CD4-positive, alpha-beta T cell (primary cell): ENCODE measurements at regions not wholly inside any gene's neighbourhood (a gene's known extent, or its start where the extent isn't known, plus 50 kb on each side); places are given as distances from the start of the nearest gene placed in this dataset.

Experiments used
- ATAC-seq: fragments of 200-7000 bp; cut with Tn5 transposase; one replicate; pipeline ENCODE4 v1.10.0; 2022; ENCODE audit warnings: mild to moderate bottlenecking; ENCODE audit not compliant: poor library complexity
- CTCF ChIA-PET: fragments of 350-600 bp; sonication (Branson Sonifier 250); formaldehyde crosslinking; loops from one replicate; lab custom pipeline; 2021; ENCODE audit warnings: antibody characterized with exemption, inconsistent platforms; lab: Charles Lee
- POLR2A ChIA-PET: fragments of 350-600 bp; sonication (Branson Sonifier 250); formaldehyde crosslinking; loops from one replicate; lab custom pipeline; 2021; ENCODE audit warnings: antibody characterized with exemption, inconsistent platforms; lab: Charles Lee
- DNase-seq, 14 experiments: peaks; one replicate each; pipeline ENCODE4 v3.0.0-alpha.2; 2013 to 2020; ENCODE audit warnings: mixed read lengths in 2 of 14
- H3K27ac ChIP-seq, 2 donors: one replicate each; pipeline versions ENCODE4 v1.5.1 to v1.7.0; 2013; ENCODE audit warnings: low read length in 2 of 2, low read depth in 1 of 2, mild to moderate bottlenecking in 1 of 2
- H3K27me3 ChIP-seq, 2 experiments: 1 replicate in 1 of 2; 2 replicates in 1 of 2; pipeline versions ENCODE4 v1.6.1 to v1.7.0; 2013; ENCODE audit warnings: low read length in 2 of 2, control low read depth in 1 of 2, mild to moderate bottlenecking in 1 of 2, moderate library complexity in 1 of 2; ENCODE audit not compliant: insufficient read depth in 2 of 2, control insufficient read depth in 1 of 2
- H3K36me3 ChIP-seq: one replicate; pipeline ENCODE4 v1.6.1; 2013; ENCODE audit warnings: low read length, control low read depth; ENCODE audit not compliant: insufficient read depth
- H3K4me1 ChIP-seq: one replicate; pipeline ENCODE4 v1.6.1; 2013; ENCODE audit warnings: low read length, control low read depth; ENCODE audit not compliant: insufficient read depth
- H3K4me3 ChIP-seq: one replicate; pipeline ENCODE4 v1.5.1; 2013; ENCODE audit warnings: mild to moderate bottlenecking, low read length, moderate library complexity
- H3K9me3 ChIP-seq, 2 experiments: 1 replicate in 1 of 2; 2 replicates in 1 of 2; pipeline versions ENCODE4 v1.6.1 to v1.7.0; 2013; ENCODE audit warnings: low read length in 2 of 2, mild to moderate bottlenecking in 2 of 2, control low read depth in 1 of 2, moderate library complexity in 1 of 2; ENCODE audit not compliant: control insufficient read depth in 1 of 2, insufficient read depth in 1 of 2
- H3K27ac Mint-ChIP-seq: one replicate; pipeline ENCODE4 v1.8.0; 2020; ENCODE audit warnings: mixed read lengths
- H3K27me3 Mint-ChIP-seq: one replicate; pipeline ENCODE4 v1.8.0; 2021; ENCODE audit warnings: mixed read lengths
- H3K36me3 Mint-ChIP-seq: one replicate; pipeline ENCODE4 v1.8.0; 2021; ENCODE audit warnings: low read depth, mixed read lengths
- H3K4me1 Mint-ChIP-seq: one replicate; pipeline ENCODE4 v1.8.0; 2021; ENCODE audit warnings: low read depth, mixed read lengths
- H3K4me3 Mint-ChIP-seq: one replicate; pipeline ENCODE4 v1.8.0; 2020; ENCODE audit warnings: mild to moderate bottlenecking, mixed read lengths
- H3K9me3 Mint-ChIP-seq: one replicate; pipeline ENCODE4 v1.8.0; 2020; ENCODE audit warnings: mixed read lengths
- intact Hi-C, 2 experiments: fragments of 100-400 bp; cut with DNase I in 1 of 2; cut with micrococcal nuclease in 1 of 2; formaldehyde crosslinking; loops; one replicate each; pipeline versions ENCODE4 v1.15.1 to v1.9.0; 2023 to 2025; cut with DNase I, micrococcal nuclease
- TF ChIP-seq, protein P1 (sequence below): fragments of 200-600 bp; IDR thresholded peaks from one replicate; pipeline ENCODE4 v1.8.0; 2022; ENCODE audit warnings: antibody characterized with exemption, mild to moderate bottlenecking

DNA sequence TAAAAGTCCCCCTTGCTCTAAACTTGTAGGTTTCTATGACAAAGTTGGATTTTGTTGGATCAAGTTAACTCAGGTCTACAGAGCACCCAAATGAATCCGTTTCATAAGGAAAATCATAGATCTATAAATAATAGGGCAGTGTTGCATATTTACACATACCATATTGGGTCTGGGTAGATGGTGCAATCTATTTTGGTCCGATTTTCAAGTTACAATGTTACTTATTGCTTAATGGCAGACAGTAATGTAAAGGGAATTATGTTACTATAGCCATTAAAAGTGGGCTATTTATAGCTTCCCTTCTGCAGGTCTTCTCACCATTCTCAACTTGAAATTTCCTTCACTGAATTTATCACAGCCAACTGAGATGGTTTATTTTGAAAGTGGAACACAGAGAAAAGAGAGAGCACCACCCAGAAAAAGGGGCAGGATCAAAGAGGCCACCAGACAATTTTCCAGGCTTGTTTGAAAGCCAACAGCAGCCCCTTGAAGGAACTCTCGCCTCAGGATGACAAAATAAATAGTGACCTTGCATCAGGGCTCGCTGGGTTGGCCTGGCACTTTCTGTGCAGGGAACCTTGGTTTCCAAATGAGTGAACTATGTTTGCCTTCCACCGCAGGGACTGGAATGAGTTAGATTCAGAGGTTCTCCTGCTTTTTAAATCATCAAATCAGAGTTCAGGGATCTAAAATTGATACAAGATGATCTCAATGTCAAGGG lies 260.2 kb upstream of the HES1 start:
- Mint-ChIP-seq H3K27ac (no peak overlapping the region), H3K27me3 (no peaks in the 10 kb centered on the region), H3K4me1 (no peaks in the 10 kb centered on the region), H3K36me3 (no peaks in the 10 kb centered on the region), H3K9me3 (no peaks in the 10 kb centered on the region), H3K4me3 (no peak overlapping the region)
- Histone ChIP-seq H3K27me3 (no peaks in the 10 kb centered on the region), H3K4me1 (no peaks in the 10 kb centered on the region), H3K27ac (no peak overlapping the region), H3K4me3 (no peak overlapping the region), H3K9me3 (no peaks in the 10 kb centered on the region), H3K36me3 (no peaks in the 10 kb centered on the region)
- POLR2A ChIA-PET: no interaction called here
- TF ChIP-seq, protein P1, sequence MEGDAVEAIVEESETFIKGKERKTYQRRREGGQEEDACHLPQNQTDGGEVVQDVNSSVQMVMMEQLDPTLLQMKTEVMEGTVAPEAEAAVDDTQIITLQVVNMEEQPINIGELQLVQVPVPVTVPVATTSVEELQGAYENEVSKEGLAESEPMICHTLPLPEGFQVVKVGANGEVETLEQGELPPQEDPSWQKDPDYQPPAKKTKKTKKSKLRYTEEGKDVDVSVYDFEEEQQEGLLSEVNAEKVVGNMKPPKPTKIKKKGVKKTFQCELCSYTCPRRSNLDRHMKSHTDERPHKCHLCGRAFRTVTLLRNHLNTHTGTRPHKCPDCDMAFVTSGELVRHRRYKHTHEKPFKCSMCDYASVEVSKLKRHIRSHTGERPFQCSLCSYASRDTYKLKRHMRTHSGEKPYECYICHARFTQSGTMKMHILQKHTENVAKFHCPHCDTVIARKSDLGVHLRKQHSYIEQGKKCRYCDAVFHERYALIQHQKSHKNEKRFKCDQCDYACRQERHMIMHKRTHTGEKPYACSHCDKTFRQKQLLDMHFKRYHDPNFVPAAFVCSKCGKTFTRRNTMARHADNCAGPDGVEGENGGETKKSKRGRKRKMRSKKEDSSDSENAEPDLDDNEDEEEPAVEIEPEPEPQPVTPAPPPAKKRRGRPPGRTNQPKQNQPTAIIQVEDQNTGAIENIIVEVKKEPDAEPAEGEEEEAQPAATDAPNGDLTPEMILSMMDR: no peak
- CTCF ChIA-PET: no interaction called here
- no peak for DNase-seq
- intact Hi-C loops: no loop called here
- ATAC-seq: no peak

DNA sequence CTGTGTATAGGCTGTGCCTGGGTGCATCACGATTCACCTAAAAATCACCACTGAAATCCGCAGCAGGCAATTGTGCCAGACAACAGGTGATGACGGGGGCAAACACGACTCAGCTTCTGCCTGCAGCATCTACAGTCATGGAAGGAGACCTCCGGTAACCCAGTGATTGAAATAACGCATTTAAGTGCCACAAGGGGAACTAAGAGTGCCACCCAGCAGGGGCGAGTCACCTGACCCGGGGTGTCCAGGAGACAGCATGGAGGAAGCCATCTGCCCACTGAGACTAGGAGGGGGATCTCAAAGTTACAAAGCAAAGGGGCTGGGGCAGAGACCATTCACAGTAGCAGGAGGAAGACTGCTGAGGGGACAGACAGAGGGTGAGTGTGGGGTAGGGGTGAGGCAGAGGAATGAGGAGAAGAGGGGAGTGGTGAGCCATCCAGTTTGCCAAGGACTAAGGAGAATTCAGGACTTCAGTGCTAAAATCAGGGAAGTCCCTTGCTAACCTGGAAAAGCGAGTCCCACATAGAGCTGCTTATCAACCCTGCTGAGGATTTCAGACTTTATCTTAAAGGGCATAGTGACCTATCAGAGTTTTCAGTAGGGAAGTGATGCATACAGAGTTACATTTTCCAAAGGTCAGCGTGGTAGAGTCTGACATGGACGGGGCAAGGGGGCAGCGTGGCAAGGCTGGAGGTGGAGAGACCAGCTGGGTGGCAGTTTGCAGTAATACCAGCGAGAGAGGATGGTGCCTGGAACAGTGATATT lies 256.7 kb upstream of the HES1 start:
- TF ChIP-seq, protein P1: no peak
- ATAC-seq: no peak
- no peaks in the 10 kb centered on the region for H3K27me3 ChIP-seq
- H3K36me3 ChIP-seq: no peaks in the 10 kb centered on the region
- no peaks in the 10 kb centered on the region for H3K36me3 Mint-ChIP-seq
- no peak for DNase-seq
- H3K4me1 Mint-ChIP-seq: no peaks in the 10 kb centered on the region
- CTCF ChIA-PET: no interaction called here
- H3K4me1 ChIP-seq: no peaks in the 10 kb centered on the region
- intact Hi-C loops: no loop called here
- no peak overlapping the region for H3K27ac ChIP-seq
- H3K9me3 Mint-ChIP-seq: no peaks in the 10 kb centered on the region
- H3K27ac Mint-ChIP-seq: no peak overlapping the region
- no peak overlapping the region for H3K4me3 ChIP-seq
- H3K4me3 Mint-ChIP-seq: no peak overlapping the region
- no peaks in the 10 kb centered on the region for H3K27me3 Mint-ChIP-seq
- POLR2A ChIA-PET: no interaction called here
- H3K9me3 ChIP-seq: no peaks in the 10 kb centered on the region

DNA sequence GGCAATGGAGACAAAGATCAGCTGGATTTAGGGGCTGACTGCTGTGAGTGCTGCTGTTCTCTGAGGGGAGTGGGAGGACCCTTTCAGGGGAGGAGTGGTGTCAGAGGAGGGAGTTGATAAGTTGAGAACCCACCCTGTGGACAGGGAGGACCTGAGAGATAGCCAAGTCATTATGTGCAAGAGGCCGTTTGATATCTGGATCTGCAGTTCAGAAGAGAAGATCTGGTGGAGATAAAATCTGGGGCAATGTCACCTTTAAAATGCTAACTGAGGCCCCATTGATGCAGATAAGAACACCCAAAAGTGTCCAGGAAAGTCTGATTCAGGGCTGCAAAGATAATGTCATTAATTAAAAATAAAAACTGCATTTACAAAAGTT lies 256.1 kb upstream of the HES1 start:
- Mint-ChIP-seq H3K9me3 (no peaks in the 10 kb centered on the region), H3K27ac (no peak overlapping the region), H3K4me1 (no peaks in the 10 kb centered on the region), H3K27me3 (no peaks in the 10 kb centered on the region), H3K36me3 (no peaks in the 10 kb centered on the region), H3K4me3 (no peak overlapping the region)
- Histone ChIP-seq H3K27me3 (no peaks in the 10 kb centered on the region), H3K36me3 (no peaks in the 10 kb centered on the region), H3K9me3 (no peaks in the 10 kb centered on the region), H3K4me3 (no peak overlapping the region), H3K4me1 (no peaks in the 10 kb centered on the region), H3K27ac (no peak overlapping the region)
- intact Hi-C loops: no loop called here
- POLR2A ChIA-PET: no interaction called here
- ATAC-seq: no peak
- DNase-seq: no peak
- TF ChIP-seq, protein P1: no peak
- CTCF ChIA-PET: no interaction called here
